Duodenal mucosa (tissue), 2 donors: ENCODE measurements at regions not wholly inside any gene's neighbourhood (a gene's known extent, or its start where the extent isn't known, plus 50 kb on each side); places are given as distances from the start of the nearest gene placed in this dataset.
A peak's percentile ranks its signal among the peaks of the same experiment; 100 is the strongest.
"Not testable (repeated sequence)": the region's sequence is repeated elsewhere in the genome, so short reads cannot be mapped to it uniquely, and the experiment has no call there.

Experiments
- H3K27ac ChIP-seq: one replicate; pipeline ENCODE4 v1.7.0; 2013; ENCODE audit warnings: low read depth, low read length
- H3K27me3 ChIP-seq, 2 donors: one replicate each; pipeline ENCODE4 v1.7.0; 2013; ENCODE audit warnings: low read length in 2 of 2, control low read depth in 1 of 2; ENCODE audit not compliant: insufficient read depth in 2 of 2, control insufficient read depth in 1 of 2
- H3K36me3 ChIP-seq, 2 donors: one replicate each; pipeline ENCODE4 v1.7.0; 2013; ENCODE audit warnings: low read length in 2 of 2, control low read depth in 1 of 2; ENCODE audit not compliant: insufficient read depth in 2 of 2, control insufficient read depth in 1 of 2
- H3K4me1 ChIP-seq, 2 donors: one replicate each; pipeline ENCODE4 v1.7.0; 2013; ENCODE audit warnings: low read length in 2 of 2, control low read depth in 1 of 2; ENCODE audit not compliant: insufficient read depth in 2 of 2, control insufficient read depth in 1 of 2
- H3K4me3 ChIP-seq, 2 donors: one replicate each; pipeline ENCODE4 v1.7.0; 2013; ENCODE audit warnings: low read length in 2 of 2, low read depth in 1 of 2
- H3K9ac ChIP-seq, 2 donors: one replicate each; pipeline ENCODE4 v1.7.0; 2013; ENCODE audit warnings: low read length in 2 of 2, low read depth in 1 of 2
- H3K9me3 ChIP-seq, 2 donors: one replicate each; pipeline ENCODE4 v1.7.0; 2013; ENCODE audit warnings: low read length in 2 of 2, control low read depth in 1 of 2; ENCODE audit not compliant: control insufficient read depth in 1 of 2

DNA sequence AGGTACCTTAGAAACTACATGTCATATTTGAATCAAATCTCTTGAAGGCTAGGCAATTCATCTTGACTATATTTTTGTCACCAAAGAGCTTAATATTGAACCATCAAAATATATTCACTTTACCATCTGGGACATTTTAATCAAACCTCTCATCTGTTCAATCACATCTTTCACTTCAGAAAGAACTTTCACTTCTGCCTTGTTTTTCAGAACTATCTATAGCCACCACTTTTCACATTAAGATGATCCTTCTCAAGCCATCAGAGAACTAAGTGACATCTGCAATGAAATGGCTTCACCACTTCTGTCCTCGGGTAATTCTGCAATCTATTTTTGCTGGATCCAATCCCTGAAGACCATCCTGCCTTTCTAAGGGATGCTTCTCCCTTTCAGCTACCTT, 57.8 kb downstream of the OR2B2 start:
- no peak overlapping the region for H3K4me3 ChIP-seq
- peaks cover 0 to 3% of the 10 kb centered on the region in 2 donors for H3K27me3 ChIP-seq
- H3K9me3 ChIP-seq = no peaks in the 10 kb centered on the region
- no peaks in the 10 kb centered on the region for H3K36me3 ChIP-seq
- H3K9ac ChIP-seq = no peak overlapping the region
- H3K27ac ChIP-seq = no peak overlapping the region
- no peaks in the 10 kb centered on the region for H3K4me1 ChIP-seq

DNA sequence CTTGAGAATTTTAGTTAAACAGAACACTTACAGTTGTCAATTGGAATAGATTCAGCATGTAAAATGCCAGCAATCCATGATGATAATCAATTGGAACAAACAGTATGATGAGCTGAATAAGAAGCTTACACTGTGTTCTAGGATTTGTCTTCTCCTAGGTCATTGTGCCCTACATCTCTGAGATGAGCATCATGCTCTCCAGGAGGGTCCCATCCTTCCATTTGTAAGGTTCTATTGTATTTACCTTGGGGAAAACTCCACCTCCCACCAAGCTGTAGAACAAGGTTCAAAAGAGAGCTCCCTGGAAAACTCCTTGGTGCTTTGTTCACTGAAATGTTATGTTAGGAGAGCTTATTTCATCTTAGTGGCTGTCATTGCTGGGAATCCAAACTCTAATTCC, 60.8 kb downstream of the OR2B2 start:
- Histone ChIP-seq H3K27me3 (peaks cover 0 to 3% of the 10 kb centered on the region in 2 donors), H3K4me3 (no peak overlapping the region), H3K4me1 (no peaks in the 10 kb centered on the region), H3K9ac (no peak overlapping the region), H3K27ac (no peak overlapping the region), H3K9me3 (no peaks in the 10 kb centered on the region), H3K36me3 (no peaks in the 10 kb centered on the region)

DNA sequence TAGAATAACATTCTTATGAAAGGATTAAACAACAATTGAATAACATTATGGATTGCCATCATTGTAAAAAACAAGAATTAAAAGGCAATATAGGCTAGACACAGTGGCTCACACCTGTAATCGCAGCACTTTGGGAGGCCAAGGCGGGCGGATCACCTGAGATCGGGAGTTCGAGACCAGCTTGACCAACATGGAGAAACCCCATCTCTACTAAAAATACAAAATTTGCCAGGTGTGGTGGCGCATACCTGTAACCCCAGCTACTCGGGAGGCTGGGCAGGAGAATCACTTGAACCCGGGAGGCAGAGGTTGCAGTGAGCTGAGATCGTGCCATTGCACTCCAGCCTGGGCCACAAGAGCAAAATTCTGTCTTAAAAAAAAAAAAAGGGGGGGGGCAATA, 63.2 kb downstream of the OR2B2 start:
- H3K4me1 ChIP-seq, H3K4me3 ChIP-seq, H3K9me3 ChIP-seq, H3K36me3 ChIP-seq, H3K9ac ChIP-seq, H3K27me3 ChIP-seq, H3K27ac ChIP-seq: not testable (repeated sequence)

DNA sequence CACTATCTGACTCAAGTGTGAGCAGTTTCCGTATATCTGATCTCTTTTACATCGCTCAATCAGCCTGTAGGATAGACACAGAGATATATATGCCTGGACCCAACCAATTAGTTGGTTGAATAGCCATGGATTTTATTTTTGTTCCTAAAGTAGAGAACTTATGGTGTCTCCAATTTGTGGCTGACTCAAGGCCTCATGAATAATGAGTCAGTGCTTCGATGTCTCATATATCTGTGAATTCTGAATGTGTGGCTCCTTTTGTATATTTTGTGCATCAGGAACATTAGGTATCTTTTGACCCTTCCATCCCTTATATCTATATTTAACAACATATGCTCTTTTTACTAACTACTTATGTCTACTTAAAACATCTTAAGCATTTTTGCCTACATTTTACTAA, 64.5 kb downstream of the OR2B2 start:
- Histone ChIP-seq H3K9me3 (no peaks in the 10 kb centered on the region), H3K4me3 (no peak overlapping the region), H3K4me1 (no peaks in the 10 kb centered on the region), H3K36me3 (no peaks in the 10 kb centered on the region), H3K27ac (no peak overlapping the region), H3K9ac (no peak overlapping the region), H3K27me3 (peaks cover 0 to 3% of the 10 kb centered on the region in 2 donors)

DNA sequence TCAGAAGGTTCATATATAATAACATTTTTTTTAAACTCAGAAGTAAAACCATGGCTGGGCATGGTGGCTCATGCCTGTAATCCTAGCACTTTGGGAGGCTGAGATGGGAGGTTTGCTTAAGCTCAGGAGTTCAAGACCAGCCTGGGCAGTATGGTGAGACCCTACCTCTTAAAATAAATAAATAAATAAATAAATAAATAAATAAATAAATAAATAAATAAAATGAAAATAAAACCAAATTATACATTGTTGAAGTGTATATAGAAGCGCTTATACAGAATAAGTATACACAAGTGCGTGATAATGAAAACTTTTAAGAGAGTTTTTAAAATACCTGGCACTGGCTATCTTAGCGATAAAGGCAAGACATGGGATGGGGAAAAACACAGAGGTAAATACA, 71.6 kb downstream of the OR2B2 start:
- H3K27ac ChIP-seq = no peak overlapping the region
- peaks cover 14 to 16% of the 10 kb centered on the region in 2 donors for H3K4me1 ChIP-seq
- no peak overlapping the region for H3K4me3 ChIP-seq
- no peaks in the 10 kb centered on the region for H3K27me3 ChIP-seq
- H3K9me3 ChIP-seq = no peaks in the 10 kb centered on the region
- no peaks in the 10 kb centered on the region for H3K36me3 ChIP-seq
- H3K9ac ChIP-seq = no peak overlapping the region

DNA sequence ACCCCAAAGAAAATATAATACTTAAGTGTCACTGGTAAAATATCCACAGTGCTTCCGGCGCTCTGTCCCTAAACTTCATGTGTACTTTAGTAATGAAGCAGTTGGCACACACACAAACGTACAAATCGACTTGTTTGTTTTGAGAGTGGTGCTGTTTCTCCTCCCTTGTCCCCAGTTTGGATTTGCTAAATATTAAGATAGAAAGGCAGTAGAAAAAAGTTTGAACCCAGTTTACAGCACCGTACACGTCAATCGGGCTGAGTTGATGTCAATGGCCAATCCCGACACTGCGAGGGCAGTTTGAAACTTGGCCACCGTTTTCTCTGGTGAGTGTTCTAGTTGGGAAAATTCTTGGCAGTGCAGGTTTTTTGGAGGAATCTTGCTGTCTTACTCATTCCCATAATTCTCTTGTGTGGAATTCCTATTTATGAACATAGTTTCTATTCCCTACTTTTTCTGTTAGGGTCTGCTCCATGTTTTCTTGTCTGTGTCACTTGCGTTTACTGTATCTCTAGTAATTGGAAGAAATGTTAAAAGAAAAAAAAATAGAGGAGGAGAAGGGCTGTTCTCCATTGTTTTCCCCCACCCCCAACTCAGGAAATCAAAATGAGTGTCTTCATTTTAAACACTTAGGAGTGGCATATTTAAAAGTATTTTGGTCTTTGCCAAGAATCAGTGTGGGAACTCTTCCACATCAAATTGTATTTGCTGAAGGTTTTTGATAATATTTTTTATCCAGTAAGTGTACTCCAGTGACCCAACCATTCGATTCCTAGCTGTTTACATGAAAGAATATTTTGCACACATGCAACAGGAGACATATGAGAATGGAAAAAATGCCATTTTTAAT, 72.3 kb downstream of the OR2B2 start:
- Histone ChIP-seq H3K4me3 (peak overlapping the region; percentile 79 to 86), H3K27ac (peak overlapping the region; percentile 98), H3K36me3 (no peaks in the 10 kb centered on the region), H3K9ac (peak overlapping the region; percentile 65 to 96), H3K27me3 (no peaks in the 10 kb centered on the region), H3K4me1 (peaks cover 16 to 18% of the 10 kb centered on the region in 2 donors), H3K9me3 (no peaks in the 10 kb centered on the region)

DNA sequence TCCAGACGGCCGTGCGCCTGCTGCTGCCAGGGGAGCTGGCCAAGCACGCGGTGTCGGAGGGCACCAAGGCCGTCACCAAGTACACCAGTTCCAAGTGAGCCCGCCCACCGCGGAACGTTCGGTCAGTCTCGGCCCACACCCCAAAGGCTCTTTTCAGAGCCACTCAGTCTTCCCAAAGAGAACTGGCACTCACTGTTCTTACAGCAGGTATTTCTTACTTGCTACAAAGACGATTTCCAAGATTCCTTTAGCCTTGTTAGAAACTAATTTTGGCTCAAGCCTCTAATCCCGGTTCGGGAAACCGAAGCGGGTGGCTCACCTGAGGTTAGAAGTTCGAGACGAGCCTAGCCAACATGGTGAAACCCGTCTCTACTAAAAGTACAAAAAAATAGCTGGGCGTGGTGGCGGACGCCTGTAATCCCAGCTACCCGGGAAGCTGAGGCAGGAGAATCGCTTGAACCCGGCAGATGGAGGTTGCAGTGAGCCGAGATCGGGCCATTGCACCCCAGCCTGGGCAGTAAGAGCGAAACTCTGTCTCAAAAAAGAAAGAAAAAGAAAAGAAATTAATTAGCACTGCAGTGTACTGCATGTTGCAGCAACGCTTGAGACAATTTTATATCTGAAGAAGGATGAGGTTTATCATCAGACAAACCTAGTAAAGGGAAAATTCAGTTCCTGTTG, 73.1 kb downstream of the OR2B2 start:
- Histone ChIP-seq H3K4me1 (peaks cover 16 to 19% of the 10 kb centered on the region in 2 donors), H3K9me3 (no peaks in the 10 kb centered on the region), H3K9ac (peak overlapping the region; percentile 65 to 96), H3K4me3 (peak overlapping the region; percentile 79 to 86), H3K36me3 (no peaks in the 10 kb centered on the region), H3K27me3 (no peaks in the 10 kb centered on the region), H3K27ac (peak overlapping the region; percentile 98)

DNA sequence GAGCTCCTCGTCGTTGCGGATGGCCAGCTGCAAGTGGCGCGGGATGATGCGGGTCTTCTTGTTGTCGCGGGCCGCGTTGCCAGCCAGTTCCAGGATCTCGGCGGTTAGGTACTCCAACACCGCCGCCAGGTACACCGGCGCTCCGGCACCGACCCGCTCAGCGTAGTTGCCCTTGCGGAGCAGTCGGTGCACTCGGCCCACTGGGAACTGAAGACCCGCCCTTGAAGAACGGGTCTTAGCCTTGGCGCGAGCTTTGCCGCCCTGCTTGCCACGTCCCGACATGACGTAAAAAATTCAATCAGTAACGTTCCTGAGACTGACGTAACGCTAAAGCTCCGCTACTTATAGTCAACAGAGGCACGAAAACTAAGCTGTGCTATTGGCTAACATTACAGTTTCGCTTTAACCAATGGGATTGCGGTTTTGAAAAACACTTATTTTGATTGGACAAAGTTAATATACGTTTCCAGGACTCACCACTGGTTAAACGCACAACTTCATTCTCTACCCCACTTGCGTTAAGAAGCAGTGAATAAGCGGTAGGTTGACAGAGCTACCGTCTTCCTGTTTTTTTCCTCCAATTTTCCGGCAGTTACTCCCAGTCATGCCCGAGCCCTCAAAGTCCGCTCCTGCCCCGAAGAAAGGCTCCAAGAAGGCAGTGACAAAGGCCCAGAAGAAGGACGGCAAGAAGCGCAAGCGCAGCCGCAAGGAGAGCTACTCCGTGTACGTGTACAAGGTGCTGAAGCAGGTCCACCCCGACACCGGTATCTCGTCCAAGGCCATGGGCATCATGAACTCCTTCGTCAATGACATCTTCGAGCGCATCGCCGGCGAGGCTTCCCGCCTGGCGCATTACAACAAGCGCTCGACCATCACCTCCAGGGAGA, 73.9 kb downstream of the OR2B2 start:
- H3K36me3 ChIP-seq = no peaks in the 10 kb centered on the region

DNA sequence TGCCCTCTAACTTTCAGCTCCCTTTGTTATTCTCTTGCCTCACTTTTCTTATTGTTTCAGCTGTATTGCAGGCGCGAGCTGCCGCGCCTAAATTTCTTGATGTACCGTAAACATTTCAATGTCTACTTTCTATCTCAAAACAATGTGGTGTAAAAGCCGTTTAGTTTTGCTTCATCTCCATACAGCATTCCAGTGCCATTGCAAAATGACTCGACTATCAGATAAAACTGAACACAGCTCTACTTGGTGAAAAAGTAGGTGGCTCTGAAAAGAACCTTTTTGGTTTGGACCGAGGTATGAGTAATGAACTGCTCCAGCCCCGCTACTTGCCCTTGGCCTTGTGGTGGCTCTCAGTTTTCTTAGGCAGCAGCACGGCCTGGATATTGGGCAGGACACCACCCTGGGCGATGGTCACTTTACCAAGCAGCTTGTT, 74.6 kb downstream of the OR2B2 start:
- Histone ChIP-seq H3K36me3 (no peaks in the 10 kb centered on the region), H3K27me3 (no peaks in the 10 kb centered on the region), H3K27ac (peak overlapping the region; percentile 98)

More for the DNA sequence above, 73.9 kb downstream of the OR2B2 start:
- Histone ChIP-seq H3K4me3 (peak overlapping the region; percentile 79 to 86), H3K9me3 (no peaks in the 10 kb centered on the region), H3K9ac (peak overlapping the region; percentile 88 to 96), H3K27ac (peak overlapping the region; percentile 98), H3K4me1 (peaks cover 16 to 19% of the 10 kb centered on the region in 2 donors), H3K27me3 (no peaks in the 10 kb centered on the region)

More for the DNA sequence above, 74.6 kb downstream of the OR2B2 start:
- peak overlapping the region; percentile 88 to 96 for H3K9ac ChIP-seq
- H3K4me3 ChIP-seq = peak overlapping the region; percentile 79 to 86
- no peaks in the 10 kb centered on the region for H3K9me3 ChIP-seq
- peaks cover 16 to 19% of the 10 kb centered on the region in 2 donors for H3K4me1 ChIP-seq
